Body of pancreas (tissue), 4 donors: ENCODE measurements at regions not wholly inside any gene's neighbourhood (a gene's known extent, or its start where the extent isn't known, plus 50 kb on each side); places are given as distances from the start of the nearest gene placed in this dataset.

Experiments used
- POLR2A ChIP-seq, 3 donors: fragments of 450-650 bp; IDR thresholded peaks; one replicate each; pipeline ENCODE4 v1.6.1; 2016; ENCODE audit warnings: antibody characterized with exemption in 3 of 3, mild to moderate bottlenecking in 2 of 3
- TF ChIP-seq, protein P1 (sequence below), 7 experiments: fragments of 450-650 bp in 4 of 7; fragments of 200-600 bp in 3 of 7; sonication (generic) in 3 of 7; IDR thresholded peaks; one replicate each; pipeline ENCODE4 v1.5.1; 2016 to 2019; ENCODE audit warnings: antibody characterized with exemption in 7 of 7

DNA sequence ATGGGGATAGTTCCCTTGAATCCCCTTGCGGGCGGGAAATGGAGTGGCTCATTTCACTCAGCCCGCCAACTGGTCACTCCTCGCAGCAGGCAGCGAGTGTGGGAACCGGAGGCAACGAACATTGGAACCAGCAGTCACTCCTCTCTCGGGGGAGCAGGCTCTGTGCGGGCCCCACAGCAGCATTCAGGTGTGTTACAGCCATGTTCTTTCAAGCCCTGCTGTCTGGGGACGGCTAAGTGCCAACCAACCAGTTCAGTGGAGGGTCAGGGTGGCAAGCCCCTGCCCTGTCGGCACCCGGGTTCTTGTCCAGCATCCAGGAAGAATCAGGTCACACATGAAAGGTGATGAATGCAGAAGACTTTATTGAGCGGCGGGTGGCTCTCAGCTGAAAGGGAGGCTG, 370.5 kb downstream of the NUF2 start:
- TF ChIP-seq, protein P1, sequence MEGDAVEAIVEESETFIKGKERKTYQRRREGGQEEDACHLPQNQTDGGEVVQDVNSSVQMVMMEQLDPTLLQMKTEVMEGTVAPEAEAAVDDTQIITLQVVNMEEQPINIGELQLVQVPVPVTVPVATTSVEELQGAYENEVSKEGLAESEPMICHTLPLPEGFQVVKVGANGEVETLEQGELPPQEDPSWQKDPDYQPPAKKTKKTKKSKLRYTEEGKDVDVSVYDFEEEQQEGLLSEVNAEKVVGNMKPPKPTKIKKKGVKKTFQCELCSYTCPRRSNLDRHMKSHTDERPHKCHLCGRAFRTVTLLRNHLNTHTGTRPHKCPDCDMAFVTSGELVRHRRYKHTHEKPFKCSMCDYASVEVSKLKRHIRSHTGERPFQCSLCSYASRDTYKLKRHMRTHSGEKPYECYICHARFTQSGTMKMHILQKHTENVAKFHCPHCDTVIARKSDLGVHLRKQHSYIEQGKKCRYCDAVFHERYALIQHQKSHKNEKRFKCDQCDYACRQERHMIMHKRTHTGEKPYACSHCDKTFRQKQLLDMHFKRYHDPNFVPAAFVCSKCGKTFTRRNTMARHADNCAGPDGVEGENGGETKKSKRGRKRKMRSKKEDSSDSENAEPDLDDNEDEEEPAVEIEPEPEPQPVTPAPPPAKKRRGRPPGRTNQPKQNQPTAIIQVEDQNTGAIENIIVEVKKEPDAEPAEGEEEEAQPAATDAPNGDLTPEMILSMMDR (IDR thresholded peaks at IDR 0.05) = no peak
- TF ChIP-seq POLR2A (IDR thresholded peaks at IDR 0.05) = no peak
